ENCODE measurements at regions not wholly inside any gene's neighbourhood (a gene's known extent, or its start where the extent isn't known, plus 50 kb on each side); places are given as distances from the start of the nearest gene placed in this dataset.

- Histone ChIP-seq H3K4me1 (ENCODE audit: control insufficient read depth, insufficient read depth, low read length) (no peaks in the 10 kb centered on the region), H2AFZ (ENCODE audit: control insufficient read depth, low read depth, low read length) (no peak overlapping the region), H3K36me3 (ENCODE audit: control insufficient read depth in 2 of 2, insufficient read depth in 2 of 2, low read length in 1 of 2) (no peaks in the 10 kb centered on the region), H3K4me3 (no peak overlapping the region), H3K79me2 (ENCODE audit: control insufficient read depth, insufficient read depth, low read length) (no peaks in the 10 kb centered on the region), H3K9me3 (replicated peaks; ENCODE audit: control insufficient read depth, insufficient read depth, low read length) (no peaks in the 10 kb centered on the region; the same call in 2 of the 3 replicates), H3K27me3 (replicated peaks in 1 of 2; ENCODE audit: control insufficient read depth in 2 of 2, insufficient read depth in 2 of 2, low read length in 1 of 2) (peaks cover 0 to 2% of the 10 kb centered on the region in 2 experiments; a peak in 2 of 4 replicates), H3K4me2 (ENCODE audit: control insufficient read depth, insufficient read depth) (no peak overlapping the region), H4K20me1 (ENCODE audit: control insufficient read depth, insufficient read depth) (no peaks in the 10 kb centered on the region), H3K9ac (ENCODE audit: control insufficient read depth, insufficient read depth, low read length) (no peak overlapping the region), H3K27ac (ENCODE audit: control insufficient read depth, insufficient read depth) (no peak overlapping the region)
- WGBS (ENCODE audit: insufficient coverage, insufficient replicate concordance, low lambda C conversion rate, missing lambda C conversion rate): 23% methylated on average over 7 of the region's 7 CpGs
- ATAC-seq (no peak), FAIRE-seq (no peak), DNase-seq (ENCODE audit: low read depth, low spot score) (no peak)
- ChIA-PET POLR2A (no interaction called here), CTCF (no interaction called here), RAD21 (ENCODE audit: unreplicated experiment) (no interaction called here), SMC1A (ENCODE audit: uncharacterized antibody, unreplicated experiment) (no interaction called here)
- BruUV-seq (replicated peaks): no TSS peak
- intact Hi-C loops (cut with micrococcal nuclease; ENCODE audit: unreplicated experiment) (no loop called here), in situ Hi-C loops (cut with MboI) (no loop called here)
- TF ChIP-seq ZBTB33 (IDR thresholded peaks at IDR 0.05): no peak
- TF ChIP-seq MYB (IDR thresholded peaks at IDR 0.05; ENCODE audit: borderline replicate concordance, low read depth, low read length): no peak
- TF ChIP-seq EGR1 (IDR thresholded peaks at IDR 0.05; ENCODE audit: borderline replicate concordance in 1 of 2, low read depth in 2 of 2, low read length in 2 of 2): no peak
- TF ChIP-seq YY1 (IDR thresholded peaks at IDR 0.05; ENCODE audit: low read depth, low read length): no peak
- TF ChIP-seq RELA (IDR thresholded peaks at IDR 0.05; ENCODE audit: borderline replicate concordance, partially characterized antibody): no peak
- no peak for TF ChIP-seq NFXL1 (IDR thresholded peaks at IDR 0.05; ENCODE audit: borderline replicate concordance)
- no peak for TF ChIP-seq BCL11A (IDR thresholded peaks at IDR 0.05; ENCODE audit: low read depth, low read length)
- no peak for TF ChIP-seq TCF3 (IDR thresholded peaks at IDR 0.05; ENCODE audit: borderline replicate concordance, insufficient read depth, low read depth, low read length)
- no peak for TF ChIP-seq MLLT1 (IDR thresholded peaks at IDR 0.05)
- TF ChIP-seq SMAD1 (IDR thresholded peaks at IDR 0.05; ENCODE audit: low read depth, partially characterized antibody): no peak
- TF ChIP-seq MTA2 (IDR thresholded peaks at IDR 0.05; ENCODE audit: low read depth): no peak
- TF ChIP-seq YBX1 (IDR thresholded peaks at IDR 0.05): no peak
- TF ChIP-seq NFYB (IDR thresholded peaks at IDR 0.05; ENCODE audit: insufficient read depth, low read depth, low read length): no peak
- no peak for TF ChIP-seq CHD1 (IDR thresholded peaks at IDR 0.05; ENCODE audit: low read depth, low read length)
- TF ChIP-seq KLF5 (IDR thresholded peaks at IDR 0.05; ENCODE audit: partially characterized antibody): no peak
- no peak for TF ChIP-seq RCOR1 (conservative IDR thresholded peaks at IDR 0.05; ENCODE audit: low read depth, low read length)
- no peak for TF ChIP-seq FOXM1 (IDR thresholded peaks at IDR 0.05; ENCODE audit: low read depth, low read length)
These were observed 99.1 kb downstream of the PJA1 start for GRCh38 chrX:69066021-69066757.

Measured in GM12878 (cell line).